HFFc6 (cell line): ENCODE measurements at regions not wholly inside any gene's neighbourhood (a gene's known extent, or its start where the extent isn't known, plus 50 kb on each side); places are given as distances from the start of the nearest gene placed in this dataset.

Experiments
- DNase-seq: peaks from one replicate; pipeline ENCODE4 v3.0.0-alpha.2; 2018
- H3K27ac Mint-ChIP-seq: 2 replicates; pipeline ENCODE4 v1.8.0; 2020; ENCODE audit warnings: mild to moderate bottlenecking, mixed read lengths
- H3K27me3 Mint-ChIP-seq: 2 replicates; pipeline ENCODE4 v1.8.0; 2021; ENCODE audit warnings: mild to moderate bottlenecking, moderate library complexity, mixed read lengths; ENCODE audit not compliant: insufficient read depth
- H3K36me3 Mint-ChIP-seq: 2 replicates; pipeline ENCODE4 v1.8.0; 2021; ENCODE audit warnings: low read depth, mixed read lengths
- H3K4me1 Mint-ChIP-seq: 2 replicates; pipeline ENCODE4 v1.8.0; 2020; ENCODE audit warnings: low read depth, mixed read lengths
- H3K4me3 Mint-ChIP-seq: 2 replicates; pipeline ENCODE4 v1.8.0; 2020; ENCODE audit warnings: mild to moderate bottlenecking, moderate library complexity, mixed read lengths
- H3K9me3 Mint-ChIP-seq: 2 replicates; pipeline ENCODE4 v1.8.0; 2020; ENCODE audit warnings: mild to moderate bottlenecking, mixed read lengths
- TF ChIP-seq, protein P1 (sequence below): fragments of 200-600 bp; sonication (generic); IDR thresholded peaks from 2 replicates; pipeline ENCODE4 v1.5.0; 2021; ENCODE audit warnings: antibody characterized with exemption, mild to moderate bottlenecking

DNA sequence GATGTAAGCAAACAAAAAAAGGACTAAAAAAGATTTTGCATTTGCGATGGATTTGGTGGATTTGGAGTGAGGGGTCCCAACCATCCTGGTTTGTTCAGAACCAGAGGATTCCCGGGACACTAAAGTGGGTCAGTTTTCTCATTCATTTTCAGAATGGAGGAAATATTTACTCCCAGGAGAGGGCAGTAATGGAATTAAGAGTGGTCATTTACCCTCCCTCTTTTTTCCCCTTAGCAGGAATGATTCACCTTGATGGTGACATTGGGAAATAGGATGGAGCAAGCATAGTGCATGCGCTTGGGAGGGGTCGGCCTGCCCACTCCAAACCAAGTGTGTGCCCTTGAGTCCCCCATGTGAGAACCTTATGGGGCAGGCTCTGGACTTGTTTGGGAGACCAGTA is 164.2 kb upstream of the PUM3 start:
- Mint-ChIP-seq H3K4me3 (no peak overlapping the region), H3K4me1 (no peaks in the 10 kb centered on the region), H3K27ac (no peak overlapping the region), H3K27me3 (peaks cover 6% of the 10 kb centered on the region; the same call in 1 of the 2 replicates), H3K9me3 (peaks cover 22% of the 10 kb centered on the region), H3K36me3 (no peaks in the 10 kb centered on the region; the same call in 1 of the 2 replicates)
- TF ChIP-seq, protein P1, sequence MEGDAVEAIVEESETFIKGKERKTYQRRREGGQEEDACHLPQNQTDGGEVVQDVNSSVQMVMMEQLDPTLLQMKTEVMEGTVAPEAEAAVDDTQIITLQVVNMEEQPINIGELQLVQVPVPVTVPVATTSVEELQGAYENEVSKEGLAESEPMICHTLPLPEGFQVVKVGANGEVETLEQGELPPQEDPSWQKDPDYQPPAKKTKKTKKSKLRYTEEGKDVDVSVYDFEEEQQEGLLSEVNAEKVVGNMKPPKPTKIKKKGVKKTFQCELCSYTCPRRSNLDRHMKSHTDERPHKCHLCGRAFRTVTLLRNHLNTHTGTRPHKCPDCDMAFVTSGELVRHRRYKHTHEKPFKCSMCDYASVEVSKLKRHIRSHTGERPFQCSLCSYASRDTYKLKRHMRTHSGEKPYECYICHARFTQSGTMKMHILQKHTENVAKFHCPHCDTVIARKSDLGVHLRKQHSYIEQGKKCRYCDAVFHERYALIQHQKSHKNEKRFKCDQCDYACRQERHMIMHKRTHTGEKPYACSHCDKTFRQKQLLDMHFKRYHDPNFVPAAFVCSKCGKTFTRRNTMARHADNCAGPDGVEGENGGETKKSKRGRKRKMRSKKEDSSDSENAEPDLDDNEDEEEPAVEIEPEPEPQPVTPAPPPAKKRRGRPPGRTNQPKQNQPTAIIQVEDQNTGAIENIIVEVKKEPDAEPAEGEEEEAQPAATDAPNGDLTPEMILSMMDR = no peak; the same call in 1 of the 2 replicates
- no peak for DNase-seq

DNA sequence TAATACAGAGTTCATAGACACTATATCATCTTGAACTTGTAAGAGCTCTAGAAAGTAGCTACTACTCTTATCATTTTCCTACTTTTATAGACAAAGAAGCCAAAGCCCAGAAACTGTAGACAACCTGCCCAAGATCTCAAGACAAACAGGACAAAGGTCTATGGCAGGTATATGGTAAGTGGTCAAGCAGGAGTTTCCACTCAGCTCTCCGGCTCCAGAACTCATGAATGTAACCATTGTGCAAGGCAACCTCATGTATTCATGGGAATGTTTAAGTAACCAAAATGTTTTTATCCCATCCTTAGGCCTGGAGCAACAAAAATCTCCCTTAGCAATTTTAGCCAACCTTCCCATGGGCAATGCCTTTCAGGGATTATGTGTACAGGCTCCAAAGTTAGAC is 163.4 kb upstream of the PUM3 start:
- no peak for DNase-seq
- H3K4me1 Mint-ChIP-seq = no peaks in the 10 kb centered on the region
- H3K27me3 Mint-ChIP-seq = peaks cover 6% of the 10 kb centered on the region; the same call in 1 of the 2 replicates
- H3K9me3 Mint-ChIP-seq = peaks cover 14% of the 10 kb centered on the region
- TF ChIP-seq, protein P1 = no peak
- H3K4me3 Mint-ChIP-seq = no peak overlapping the region
- H3K36me3 Mint-ChIP-seq = no peaks in the 10 kb centered on the region; the same call in 1 of the 2 replicates
- H3K27ac Mint-ChIP-seq = no peak overlapping the region

DNA sequence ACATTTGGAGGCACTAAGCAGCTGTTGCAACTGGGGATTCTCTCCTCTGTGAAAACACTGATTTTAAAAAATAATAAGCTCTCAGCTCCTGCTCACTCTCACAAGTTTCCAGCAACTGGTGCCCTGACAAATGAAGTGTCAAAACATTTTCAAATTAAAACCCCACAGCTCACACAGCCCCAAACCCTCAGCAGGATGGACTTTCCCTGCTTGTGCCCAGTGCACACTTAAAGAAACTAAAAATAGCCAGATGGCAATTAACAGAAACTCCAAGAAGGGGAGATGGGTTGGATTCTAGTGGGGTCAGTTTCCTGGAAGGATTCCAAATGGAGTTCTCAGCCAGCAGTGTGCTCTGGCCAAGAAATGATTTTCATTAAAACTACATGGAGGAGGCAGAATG is 163.0 kb upstream of the PUM3 start:
- H3K9me3 Mint-ChIP-seq = peaks cover 9% of the 10 kb centered on the region
- TF ChIP-seq, protein P1 = no peak
- H3K27ac Mint-ChIP-seq = no peak overlapping the region
- no peaks in the 10 kb centered on the region; the same call in 1 of the 2 replicates for H3K36me3 Mint-ChIP-seq
- DNase-seq = no peak
- no peaks in the 10 kb centered on the region for H3K4me1 Mint-ChIP-seq
- H3K27me3 Mint-ChIP-seq = peaks cover 6% of the 10 kb centered on the region; the same call in 1 of the 2 replicates
- no peak overlapping the region for H3K4me3 Mint-ChIP-seq

DNA sequence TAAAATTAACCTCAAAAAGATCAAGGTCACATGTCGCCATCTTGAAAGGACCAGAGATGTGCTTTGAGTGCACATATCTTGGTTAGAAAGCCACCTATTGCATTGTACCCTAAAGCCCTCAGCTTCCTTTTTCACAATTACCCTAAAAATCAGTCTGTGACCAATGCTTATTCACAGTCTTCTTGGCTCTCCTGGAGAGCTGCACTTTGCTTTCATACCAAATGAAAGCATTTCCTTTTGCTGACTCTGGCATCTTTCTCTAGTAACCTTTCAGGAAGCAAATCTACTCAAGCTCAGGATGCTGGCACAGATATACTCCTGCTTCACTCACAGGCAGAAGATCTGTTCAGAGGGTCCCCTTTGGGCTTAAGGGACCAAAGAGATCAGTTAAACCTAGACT is 160.7 kb upstream of the PUM3 start:
- Mint-ChIP-seq H3K9me3 (peaks cover 12% of the 10 kb centered on the region), H3K4me1 (no peaks in the 10 kb centered on the region), H3K27ac (no peak overlapping the region), H3K27me3 (peaks cover 5% of the 10 kb centered on the region; the same call in 1 of the 2 replicates), H3K4me3 (no peak overlapping the region), H3K36me3 (no peaks in the 10 kb centered on the region; the same call in 1 of the 2 replicates)
- no peak for DNase-seq
- TF ChIP-seq, protein P1 = no peak

DNA sequence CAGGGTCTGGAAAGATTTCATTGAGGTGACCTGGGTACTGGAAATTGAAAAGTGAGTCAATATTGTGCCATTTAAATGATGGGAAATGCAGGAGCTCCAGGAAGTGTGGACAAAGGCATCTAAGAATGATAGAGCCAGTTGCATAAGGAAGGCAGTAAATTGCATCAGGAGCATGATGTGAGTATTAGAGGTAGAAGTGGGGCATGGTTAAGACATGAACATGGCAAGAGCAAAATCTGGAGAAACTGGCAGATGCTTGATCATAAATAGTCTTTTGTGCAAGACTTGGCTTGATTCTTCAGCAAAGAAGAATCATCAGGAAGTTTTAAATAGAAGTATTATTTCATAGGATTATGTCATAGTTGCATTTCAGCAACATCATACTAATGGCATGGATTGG is 157.4 kb upstream of the PUM3 start:
- no peak overlapping the region for H3K4me3 Mint-ChIP-seq
- DNase-seq = no peak
- H3K36me3 Mint-ChIP-seq = no peaks in the 10 kb centered on the region
- no peaks in the 10 kb centered on the region for H3K4me1 Mint-ChIP-seq
- H3K9me3 Mint-ChIP-seq = peaks cover 17% of the 10 kb centered on the region
- no peak overlapping the region for H3K27ac Mint-ChIP-seq
- H3K27me3 Mint-ChIP-seq = no peaks in the 10 kb centered on the region
- TF ChIP-seq, protein P1 = no peak

DNA sequence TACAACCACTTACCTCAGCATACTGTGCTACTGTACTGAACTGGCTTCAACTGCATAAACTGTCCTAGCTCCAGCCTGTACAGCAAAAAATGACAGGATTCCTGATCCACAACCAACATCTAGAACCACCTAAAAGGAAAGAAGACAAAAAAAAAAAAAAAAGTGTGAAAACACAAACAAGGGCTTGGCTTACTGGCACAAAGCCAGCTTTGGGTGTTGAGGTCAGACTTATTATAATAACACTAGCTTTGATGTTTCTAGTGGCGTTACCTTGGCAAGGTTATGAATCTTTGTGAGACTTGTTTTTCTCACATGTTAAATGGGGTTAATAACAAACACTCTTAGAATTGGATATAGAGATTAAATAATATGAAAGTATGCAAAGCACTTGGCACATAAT is 148.5 kb upstream of the PUM3 start:
- TF ChIP-seq, protein P1 = no peak
- Mint-ChIP-seq H3K36me3 (no peaks in the 10 kb centered on the region), H3K4me1 (no peaks in the 10 kb centered on the region), H3K27ac (no peak overlapping the region), H3K9me3 (peaks cover 12% of the 10 kb centered on the region), H3K27me3 (no peaks in the 10 kb centered on the region; the same call in 1 of the 2 replicates), H3K4me3 (no peak overlapping the region)
- no peak for DNase-seq
